K562 (cell line): ENCODE measurements at regions not wholly inside any gene's neighbourhood (a gene's known extent, or its start where the extent isn't known, plus 50 kb on each side); places are given as distances from the start of the nearest gene placed in this dataset.
A peak's percentile ranks its signal among the peaks of the same experiment; 100 is the strongest.

Experiments
- ATF1 ChIP-seq, 2 experiments: fragments of 450-650 bp in 1 of 2; IDR thresholded peaks; 2 replicates each; pipeline ENCODE4 v1.6.1; 2016; ENCODE audit warnings: missing compliant biosample characterization in 1 of 2, missing genetic modification characterization in 1 of 2
- CCNT2 ChIP-seq: IDR thresholded peaks from 2 replicates; pipeline ENCODE4 v1.6.1; 2011; ENCODE audit warnings: borderline replicate concordance, low read depth, mild to moderate bottlenecking, moderate library complexity, mixed read lengths, low read length; ENCODE audit not compliant: insufficient read length; ENCODE audit errors: extremely low read depth
- ETV5 ChIP-seq: sonication (generic); formaldehyde crosslinking; IDR thresholded peaks from 2 replicates; pipeline ENCODE4 v1.4.0; 2020; ENCODE audit warnings: low read depth, mild to moderate bottlenecking, missing genetic modification reagents
- GTF2E2 ChIP-seq: fragments of 200-800 bp; sonication (Bioruptor generic); IDR thresholded peaks from 2 replicates; pipeline ENCODE4 v1.6.1; 2016; ENCODE audit warnings: missing genetic modification characterization, missing compliant biosample characterization
- HNRNPL ChIP-seq: fragments of 200-400 bp; formaldehyde crosslinking; IDR thresholded peaks from 2 replicates; pipeline ENCODE4 v1.6.1; 2017; ENCODE audit warnings: low read depth, mild to moderate bottlenecking, low read length
- HSF4 ChIP-seq: fragments of 250-450 bp; sonication (Bioruptor Pico); IDR thresholded peaks from 2 replicates; pipeline ENCODE4 v2.1.2; 2022; ENCODE audit warnings: mild to moderate bottlenecking, moderate library complexity, borderline replicate concordance
- KLF13 ChIP-seq: fragments of 450-650 bp; IDR thresholded peaks from 2 replicates; pipeline ENCODE4 v1.6.1; 2016; ENCODE audit warnings: missing genetic modification characterization, low read depth, mild to moderate bottlenecking, missing compliant biosample characterization, moderate library complexity, borderline replicate concordance
- MED1 ChIP-seq: sonication (generic); formaldehyde crosslinking; IDR thresholded peaks from 2 replicates; pipeline ENCODE4 v1.8.1; 2023; ENCODE audit warnings: missing genetic modification reagents, borderline replicate concordance
- MTA1 ChIP-seq: fragments of 450-650 bp; IDR thresholded peaks from 2 replicates; pipeline ENCODE4 v1.6.1; 2017; ENCODE audit warnings: borderline replicate concordance
- NFRKB ChIP-seq: fragments of 450-650 bp; IDR thresholded peaks from 2 replicates; pipeline ENCODE4 v1.6.1; 2016; ENCODE audit warnings: low read depth
- NRF1 ChIP-seq, 2 experiments: fragments of 450-650 bp; IDR thresholded peaks in 1 of 2; conservative IDR thresholded peaks in 1 of 2; 2 replicates each; pipeline ENCODE4 v1.6.1; 2014; ENCODE audit warnings: mild to moderate bottlenecking in 2 of 2
- POLR2AphosphoS2 ChIP-seq: IDR thresholded peaks from 2 replicates; pipeline ENCODE4 v1.6.1; 2012; ENCODE audit warnings: low read length, improper control_type of control experiment
- RNF219 ChIP-seq: fragments of 250-450 bp; sonication (Bioruptor Pico); IDR thresholded peaks from 2 replicates; pipeline ENCODE4 v1.5.0; 2022; ENCODE audit warnings: mild to moderate bottlenecking
- SAFB2 ChIP-seq: fragments of 200-400 bp; formaldehyde crosslinking; IDR thresholded peaks from 2 replicates; pipeline ENCODE4 v1.6.1; 2018; ENCODE audit warnings: borderline replicate concordance, low read length, low read depth, moderate library complexity; ENCODE audit not compliant: severe bottlenecking
- SFPQ ChIP-seq: fragments of 200-400 bp; formaldehyde crosslinking; IDR thresholded peaks from 2 replicates; pipeline ENCODE4 v1.6.1; 2017; ENCODE audit warnings: mild to moderate bottlenecking, low read depth, low read length, moderate library complexity
- SRSF9 ChIP-seq: fragments of 200-400 bp; formaldehyde crosslinking; IDR thresholded peaks from 2 replicates; pipeline ENCODE4 v1.6.1; 2017; ENCODE audit warnings: low read depth, low read length, borderline replicate concordance
- STAT5A ChIP-seq: IDR thresholded peaks from 2 replicates; pipeline ENCODE4 v1.6.1; 2012; ENCODE audit warnings: low read length, inconsistent platforms, borderline replicate concordance
- STAT5B ChIP-seq: fragments of 250-450 bp; sonication (Bioruptor Pico); IDR thresholded peaks from 2 replicates; pipeline ENCODE4 v1.8.0; 2021; ENCODE audit warnings: mild to moderate bottlenecking, inconsistent platforms
- ZNF324 ChIP-seq: fragments of 250-450 bp; sonication (Bioruptor Pico); IDR thresholded peaks from 2 replicates; pipeline ENCODE4 v1.4.0; 2020; ENCODE audit warnings: mild to moderate bottlenecking
- ZNF584 ChIP-seq: fragments of 200-800 bp; sonication (Bioruptor generic); IDR thresholded peaks from 2 replicates; pipeline ENCODE4 v1.6.1; 2016; ENCODE audit warnings: low read depth, mild to moderate bottlenecking, missing genetic modification characterization, missing compliant biosample characterization
- ZNF778 ChIP-seq: fragments of 450-650 bp; formaldehyde crosslinking; IDR thresholded peaks from 2 replicates; pipeline ENCODE4 v1.4.0; 2020; ENCODE audit warnings: mild to moderate bottlenecking, moderate library complexity
- ZZZ3 ChIP-seq: fragments of 450-650 bp; IDR thresholded peaks from 2 replicates; pipeline ENCODE4 v1.6.1; 2016; ENCODE audit warnings: antibody characterized with exemption, mild to moderate bottlenecking, moderate library complexity
- TF ChIP-seq, protein P1 (sequence below), 2 experiments: fragments of 450-650 bp; IDR thresholded peaks; 2 replicates each; pipeline ENCODE4 v1.6.1; 2016

- TF ChIP-seq, protein P1, sequence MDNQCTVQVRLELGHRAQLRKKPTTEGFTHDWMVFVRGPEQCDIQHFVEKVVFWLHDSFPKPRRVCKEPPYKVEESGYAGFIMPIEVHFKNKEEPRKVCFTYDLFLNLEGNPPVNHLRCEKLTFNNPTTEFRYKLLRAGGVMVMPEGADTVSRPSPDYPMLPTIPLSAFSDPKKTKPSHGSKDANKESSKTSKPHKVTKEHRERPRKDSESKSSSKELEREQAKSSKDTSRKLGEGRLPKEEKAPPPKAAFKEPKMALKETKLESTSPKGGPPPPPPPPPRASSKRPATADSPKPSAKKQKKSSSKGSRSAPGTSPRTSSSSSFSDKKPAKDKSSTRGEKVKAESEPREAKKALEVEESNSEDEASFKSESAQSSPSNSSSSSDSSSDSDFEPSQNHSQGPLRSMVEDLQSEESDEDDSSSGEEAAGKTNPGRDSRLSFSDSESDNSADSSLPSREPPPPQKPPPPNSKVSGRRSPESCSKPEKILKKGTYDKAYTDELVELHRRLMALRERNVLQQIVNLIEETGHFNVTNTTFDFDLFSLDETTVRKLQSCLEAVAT (IDR thresholded peaks at IDR 0.05) = no peak
- no peak for TF ChIP-seq KLF13 (tag)
- TF ChIP-seq STAT5A = no peak
- no peak for TF ChIP-seq SFPQ
- TF ChIP-seq NRF1 (conservative IDR thresholded peaks at IDR 0.05 in 1 of 2, IDR thresholded peaks at IDR 0.05 in 1 of 2) = no peak
- no peak for TF ChIP-seq ZZZ3
- TF ChIP-seq ZNF324 = no peak
- no peak for TF ChIP-seq STAT5B (CRISPR knock-in tag)
- no peak for TF ChIP-seq RNF219 (CRISPR knock-in tag)
- peak; percentile 78; the same call in 1 of the 2 replicates for TF ChIP-seq ZNF584 (CRISPR knock-in tag)
- no peak for TF ChIP-seq ZNF778 (CRISPR knock-in tag)
- TF ChIP-seq HSF4 (CRISPR knock-in tag) = peak; percentile 73; the same call in 1 of the 2 replicates
- TF ChIP-seq MTA1 = no peak
- no peak for TF ChIP-seq SRSF9
- TF ChIP-seq POLR2AphosphoS2 = no peak
- TF ChIP-seq ETV5 (CRISPR knock-in tag) = no peak
- no peak for TF ChIP-seq CCNT2
- TF ChIP-seq GTF2E2 = no peak
- no peak for TF ChIP-seq MED1
- no peak for TF ChIP-seq HNRNPL
- TF ChIP-seq NFRKB = peak; percentile 82; the same call in 1 of the 2 replicates
- no peak for TF ChIP-seq SAFB2
- TF ChIP-seq ATF1 (CRISPR knock-in tag; IDR thresholded peaks at IDR 0.05) = no peak
- TF ChIP-seq ATF1 (tag; IDR thresholded peaks at IDR 0.05) = peak; percentile 42; the same call in 1 of the 2 replicates
Measured at GRCh38 chr1:201626629-201627275, 87.8 kb downstream of the NAV1 start (continued).
